ENCODE measurements at regions not wholly inside any gene's neighbourhood (a gene's known extent, or its start where the extent isn't known, plus 50 kb on each side); places are given as distances from the start of the nearest gene placed in this dataset.

GRCh38 chr7:1343551-1343950 lies 110.9 kb downstream of the UNCX start:
- H3K36me3 ChIP-seq (ENCODE audit: control insufficient read depth in 2 of 2, insufficient read depth in 1 of 2, low read length in 2 of 2) = no peaks in the 10 kb centered on the region
- no peaks in the 10 kb centered on the region for H3K4me1 ChIP-seq (ENCODE audit: control insufficient read depth, insufficient read depth, low read length)
- no peak overlapping the region for H3K27ac ChIP-seq (ENCODE audit: extremely low read depth, low read depth, low read length)
- H3K4me3 ChIP-seq (ENCODE audit: low read depth, low read length) = no peak overlapping the region
- ChIA-PET POLR2A (no interaction called here), CTCF (interaction anchor here (0.6 kb wide), 1 partner anchor 103 kb away, joined by 4 read pairs; no protein-coding TSS in a partner anchor)
- TF ChIP-seq ZNF621 (tag by site-specific recombination; IDR thresholded peaks at IDR 0.05) (no peak), ZNF423 (tag by site-specific recombination; IDR thresholded peaks at IDR 0.05) (no peak), GLI4 (tag by site-specific recombination; IDR thresholded peaks at IDR 0.05) (no peak), ZBTB1 (tag by site-specific recombination; IDR thresholded peaks at IDR 0.05) (no peak), ZNF366 (tag by site-specific recombination; conservative IDR thresholded peaks at IDR 0.05) (no peak), SALL2 (tag by site-specific recombination; IDR thresholded peaks at IDR 0.05; ENCODE audit: borderline replicate concordance) (no peak), KLF1 (tag by site-specific recombination; IDR thresholded peaks at IDR 0.05) (no peak), ZNF157 (tag by site-specific recombination; IDR thresholded peaks at IDR 0.05) (no peak)
- no peaks in the 10 kb centered on the region for H3K9me3 ChIP-seq (ENCODE audit: control insufficient read depth, insufficient read depth, low read depth, low read length)

GRCh38 chr7:1344421-1344820 lies 111.7 kb downstream of the UNCX start:
- ChIA-PET POLR2A (no interaction called here), CTCF (no interaction called here)
- no peaks in the 10 kb centered on the region for H3K9me3 ChIP-seq (ENCODE audit: control insufficient read depth, insufficient read depth, low read depth, low read length)
- no peak for TF ChIP-seq ZNF747 (tag by site-specific recombination; IDR thresholded peaks at IDR 0.05)
- no peak for TF ChIP-seq OVOL3 (tag by site-specific recombination; IDR thresholded peaks at IDR 0.05)
- no peak for TF ChIP-seq GLI4 (tag by site-specific recombination; IDR thresholded peaks at IDR 0.05)
- no peak for TF ChIP-seq BCL11A (tag by site-specific recombination; IDR thresholded peaks at IDR 0.05; ENCODE audit: low read depth)
- H3K36me3 ChIP-seq (ENCODE audit: control insufficient read depth in 2 of 2, insufficient read depth in 1 of 2, low read length in 2 of 2) = no peaks in the 10 kb centered on the region
- H3K4me1 ChIP-seq (ENCODE audit: control insufficient read depth, insufficient read depth, low read length) = no peaks in the 10 kb centered on the region
- no peak overlapping the region for H3K4me3 ChIP-seq (ENCODE audit: low read depth, low read length)
- no peak overlapping the region for H3K27ac ChIP-seq (ENCODE audit: extremely low read depth, low read depth, low read length)

GRCh38 chr7:1344981-1345701 lies 112.5 kb downstream of the UNCX start:
- ChIA-PET CTCF (no interaction called here), POLR2A (no interaction called here)
- Histone ChIP-seq H3K4me3 (ENCODE audit: low read depth, low read length) (no peak overlapping the region), H3K27ac (ENCODE audit: extremely low read depth, low read depth, low read length) (no peak overlapping the region), H3K36me3 (ENCODE audit: control insufficient read depth in 2 of 2, insufficient read depth in 1 of 2, low read length in 2 of 2) (no peaks in the 10 kb centered on the region), H3K9me3 (ENCODE audit: control insufficient read depth, insufficient read depth, low read depth, low read length) (no peaks in the 10 kb centered on the region), H3K4me1 (ENCODE audit: control insufficient read depth, insufficient read depth, low read length) (no peaks in the 10 kb centered on the region)
- TF ChIP-seq ZBTB44 (tag by site-specific recombination; IDR thresholded peaks at IDR 0.05) = no peak
- TF ChIP-seq ZNF830 (tag by site-specific recombination; IDR thresholded peaks at IDR 0.05; ENCODE audit: low read depth) = no peak
- no peak for TF ChIP-seq ZNF214 (tag by site-specific recombination; IDR thresholded peaks at IDR 0.05; ENCODE audit: borderline replicate concordance)
- TF ChIP-seq PRDM6 (tag by site-specific recombination; IDR thresholded peaks at IDR 0.05) = no peak
- TF ChIP-seq ZNF174 (tag by site-specific recombination; IDR thresholded peaks at IDR 0.05) = no peak
- TF ChIP-seq ZNF157 (tag by site-specific recombination; IDR thresholded peaks at IDR 0.05) = no peak
- TF ChIP-seq KLF1 (tag by site-specific recombination; IDR thresholded peaks at IDR 0.05) = no peak
- TF ChIP-seq ZNF692 (tag by site-specific recombination; IDR thresholded peaks at IDR 0.05) = no peak

All from HEK293 (cell line).